ENCODE measurements at regions not wholly inside any gene's neighbourhood (a gene's known extent, or its start where the extent isn't known, plus 50 kb on each side); places are given as distances from the start of the nearest gene placed in this dataset.

DNA sequence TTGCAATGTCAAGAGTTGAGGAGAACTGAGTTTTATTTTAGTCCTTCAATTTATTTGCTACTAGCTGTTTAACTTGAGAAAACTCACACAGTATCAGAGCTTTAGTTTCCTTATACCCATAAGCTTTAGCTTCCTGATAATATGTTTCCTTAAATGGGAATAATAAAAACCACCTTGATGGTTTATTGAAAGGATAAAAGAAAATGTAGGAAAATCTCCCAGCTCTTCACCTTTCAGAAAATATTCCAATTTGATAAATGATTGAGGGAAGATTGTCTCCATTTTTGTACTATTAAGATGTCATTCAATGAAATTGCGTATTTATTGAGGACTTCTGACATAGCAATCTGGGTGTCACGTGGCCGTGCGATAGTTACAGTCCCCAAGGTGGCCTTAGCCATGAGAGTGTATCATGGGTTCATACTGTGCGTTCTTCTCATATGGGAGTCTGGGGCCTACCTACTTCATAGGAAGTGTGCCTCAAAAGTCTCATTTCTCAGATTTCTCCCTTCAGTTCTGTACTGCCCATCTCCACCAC lies 296.3 kb upstream of the BMP2 start:
- TF ChIP-seq, protein P1, sequence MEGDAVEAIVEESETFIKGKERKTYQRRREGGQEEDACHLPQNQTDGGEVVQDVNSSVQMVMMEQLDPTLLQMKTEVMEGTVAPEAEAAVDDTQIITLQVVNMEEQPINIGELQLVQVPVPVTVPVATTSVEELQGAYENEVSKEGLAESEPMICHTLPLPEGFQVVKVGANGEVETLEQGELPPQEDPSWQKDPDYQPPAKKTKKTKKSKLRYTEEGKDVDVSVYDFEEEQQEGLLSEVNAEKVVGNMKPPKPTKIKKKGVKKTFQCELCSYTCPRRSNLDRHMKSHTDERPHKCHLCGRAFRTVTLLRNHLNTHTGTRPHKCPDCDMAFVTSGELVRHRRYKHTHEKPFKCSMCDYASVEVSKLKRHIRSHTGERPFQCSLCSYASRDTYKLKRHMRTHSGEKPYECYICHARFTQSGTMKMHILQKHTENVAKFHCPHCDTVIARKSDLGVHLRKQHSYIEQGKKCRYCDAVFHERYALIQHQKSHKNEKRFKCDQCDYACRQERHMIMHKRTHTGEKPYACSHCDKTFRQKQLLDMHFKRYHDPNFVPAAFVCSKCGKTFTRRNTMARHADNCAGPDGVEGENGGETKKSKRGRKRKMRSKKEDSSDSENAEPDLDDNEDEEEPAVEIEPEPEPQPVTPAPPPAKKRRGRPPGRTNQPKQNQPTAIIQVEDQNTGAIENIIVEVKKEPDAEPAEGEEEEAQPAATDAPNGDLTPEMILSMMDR (IDR thresholded peaks at IDR 0.05 in 8 of 11, conservative IDR thresholded peaks at IDR 0.05 in 3 of 11), result no peak
- TF ChIP-seq POLR2AphosphoS5 (IDR thresholded peaks at IDR 0.05) (no peak), POLR2A (IDR thresholded peaks at IDR 0.05) (no peak)

All from spleen (tissue), 7 donors.